CD4-positive, alpha-beta T cell (primary cell): ENCODE measurements at regions not wholly inside any gene's neighbourhood (a gene's known extent, or its start where the extent isn't known, plus 50 kb on each side); places are given as distances from the start of the nearest gene placed in this dataset.
A peak's percentile ranks its signal among the peaks of the same experiment; 100 is the strongest.

Experiments used
- ATAC-seq: fragments of 200-7000 bp; cut with Tn5 transposase; one replicate; pipeline ENCODE4 v1.10.0; 2022; ENCODE audit warnings: mild to moderate bottlenecking; ENCODE audit not compliant: poor library complexity
- CTCF ChIA-PET: fragments of 350-600 bp; sonication (Branson Sonifier 250); formaldehyde crosslinking; loops from one replicate; lab custom pipeline; 2021; ENCODE audit warnings: antibody characterized with exemption, inconsistent platforms; lab: Charles Lee
- POLR2A ChIA-PET: fragments of 350-600 bp; sonication (Branson Sonifier 250); formaldehyde crosslinking; loops from one replicate; lab custom pipeline; 2021; ENCODE audit warnings: antibody characterized with exemption, inconsistent platforms; lab: Charles Lee
- DNase-seq, 14 experiments: peaks; one replicate each; pipeline ENCODE4 v3.0.0-alpha.2; 2013 to 2020; ENCODE audit warnings: mixed read lengths in 2 of 14
- H3K27ac ChIP-seq, 2 donors: one replicate each; pipeline versions ENCODE4 v1.5.1 to v1.7.0; 2013; ENCODE audit warnings: low read length in 2 of 2, low read depth in 1 of 2, mild to moderate bottlenecking in 1 of 2
- H3K27me3 ChIP-seq, 2 experiments: 1 replicate in 1 of 2; 2 replicates in 1 of 2; pipeline versions ENCODE4 v1.6.1 to v1.7.0; 2013; ENCODE audit warnings: low read length in 2 of 2, control low read depth in 1 of 2, mild to moderate bottlenecking in 1 of 2, moderate library complexity in 1 of 2; ENCODE audit not compliant: insufficient read depth in 2 of 2, control insufficient read depth in 1 of 2
- H3K36me3 ChIP-seq: one replicate; pipeline ENCODE4 v1.6.1; 2013; ENCODE audit warnings: low read length, control low read depth; ENCODE audit not compliant: insufficient read depth
- H3K4me1 ChIP-seq: one replicate; pipeline ENCODE4 v1.6.1; 2013; ENCODE audit warnings: low read length, control low read depth; ENCODE audit not compliant: insufficient read depth
- H3K4me3 ChIP-seq: one replicate; pipeline ENCODE4 v1.5.1; 2013; ENCODE audit warnings: mild to moderate bottlenecking, low read length, moderate library complexity
- H3K9me3 ChIP-seq, 2 experiments: 1 replicate in 1 of 2; 2 replicates in 1 of 2; pipeline versions ENCODE4 v1.6.1 to v1.7.0; 2013; ENCODE audit warnings: low read length in 2 of 2, mild to moderate bottlenecking in 2 of 2, control low read depth in 1 of 2, moderate library complexity in 1 of 2; ENCODE audit not compliant: control insufficient read depth in 1 of 2, insufficient read depth in 1 of 2
- H3K27ac Mint-ChIP-seq: one replicate; pipeline ENCODE4 v1.8.0; 2020; ENCODE audit warnings: mixed read lengths
- H3K27me3 Mint-ChIP-seq: one replicate; pipeline ENCODE4 v1.8.0; 2021; ENCODE audit warnings: mixed read lengths
- H3K36me3 Mint-ChIP-seq: one replicate; pipeline ENCODE4 v1.8.0; 2021; ENCODE audit warnings: low read depth, mixed read lengths
- H3K4me1 Mint-ChIP-seq: one replicate; pipeline ENCODE4 v1.8.0; 2021; ENCODE audit warnings: low read depth, mixed read lengths
- H3K4me3 Mint-ChIP-seq: one replicate; pipeline ENCODE4 v1.8.0; 2020; ENCODE audit warnings: mild to moderate bottlenecking, mixed read lengths
- H3K9me3 Mint-ChIP-seq: one replicate; pipeline ENCODE4 v1.8.0; 2020; ENCODE audit warnings: mixed read lengths
- intact Hi-C, 2 experiments: fragments of 100-400 bp; cut with DNase I in 1 of 2; cut with micrococcal nuclease in 1 of 2; formaldehyde crosslinking; loops; one replicate each; pipeline versions ENCODE4 v1.15.1 to v1.9.0; 2023 to 2025; cut with DNase I, micrococcal nuclease
- TF ChIP-seq, protein P1 (sequence below): fragments of 200-600 bp; IDR thresholded peaks from one replicate; pipeline ENCODE4 v1.8.0; 2022; ENCODE audit warnings: antibody characterized with exemption, mild to moderate bottlenecking

DNA sequence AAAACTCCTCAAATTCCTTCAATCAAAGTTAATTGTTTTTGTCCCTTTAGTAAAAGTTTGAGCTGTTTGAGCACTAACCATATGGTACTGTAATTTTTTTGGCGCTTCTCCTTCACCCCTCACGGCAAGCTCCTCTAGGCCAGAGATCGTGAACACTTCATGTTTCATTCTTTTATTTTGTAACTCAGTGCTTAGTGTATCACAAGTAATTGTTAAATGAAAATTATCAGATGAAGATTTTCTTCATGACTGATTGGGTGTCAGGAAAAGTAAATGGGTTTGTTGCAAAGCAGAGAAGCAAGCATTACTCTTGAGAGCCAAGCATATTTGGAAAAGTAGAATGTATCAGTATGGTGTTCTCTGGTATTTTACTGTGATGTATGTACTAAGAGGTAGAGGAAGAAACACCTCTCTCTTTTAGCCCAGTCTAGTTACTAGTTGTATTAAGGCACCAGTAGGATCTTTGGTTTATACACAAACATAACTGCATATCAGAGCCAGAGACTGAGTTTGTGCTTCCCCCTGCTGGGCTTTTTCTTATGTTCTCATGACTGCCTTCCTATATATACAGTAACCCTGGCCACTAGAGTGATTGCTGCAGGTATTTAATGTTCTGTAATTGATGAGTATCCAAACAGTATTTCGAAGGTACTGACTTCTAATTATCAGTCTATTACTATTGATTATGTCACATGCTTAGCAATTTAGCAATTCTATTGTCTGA lies 202.3 kb upstream of the KLHL1 start:
- TF ChIP-seq, protein P1, sequence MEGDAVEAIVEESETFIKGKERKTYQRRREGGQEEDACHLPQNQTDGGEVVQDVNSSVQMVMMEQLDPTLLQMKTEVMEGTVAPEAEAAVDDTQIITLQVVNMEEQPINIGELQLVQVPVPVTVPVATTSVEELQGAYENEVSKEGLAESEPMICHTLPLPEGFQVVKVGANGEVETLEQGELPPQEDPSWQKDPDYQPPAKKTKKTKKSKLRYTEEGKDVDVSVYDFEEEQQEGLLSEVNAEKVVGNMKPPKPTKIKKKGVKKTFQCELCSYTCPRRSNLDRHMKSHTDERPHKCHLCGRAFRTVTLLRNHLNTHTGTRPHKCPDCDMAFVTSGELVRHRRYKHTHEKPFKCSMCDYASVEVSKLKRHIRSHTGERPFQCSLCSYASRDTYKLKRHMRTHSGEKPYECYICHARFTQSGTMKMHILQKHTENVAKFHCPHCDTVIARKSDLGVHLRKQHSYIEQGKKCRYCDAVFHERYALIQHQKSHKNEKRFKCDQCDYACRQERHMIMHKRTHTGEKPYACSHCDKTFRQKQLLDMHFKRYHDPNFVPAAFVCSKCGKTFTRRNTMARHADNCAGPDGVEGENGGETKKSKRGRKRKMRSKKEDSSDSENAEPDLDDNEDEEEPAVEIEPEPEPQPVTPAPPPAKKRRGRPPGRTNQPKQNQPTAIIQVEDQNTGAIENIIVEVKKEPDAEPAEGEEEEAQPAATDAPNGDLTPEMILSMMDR = no peak
- Histone ChIP-seq H3K27me3 (no peaks in the 10 kb centered on the region), H3K36me3 (no peaks in the 10 kb centered on the region), H3K4me3 (no peak overlapping the region), H3K4me1 (no peaks in the 10 kb centered on the region), H3K27ac (no peak overlapping the region), H3K9me3 (peaks cover 0 to 4% of the 10 kb centered on the region in 2 experiments)
- POLR2A ChIA-PET = no interaction called here
- DNase-seq (no peak), ATAC-seq (no peak)
- CTCF ChIA-PET = no interaction called here
- no peaks in the 10 kb centered on the region for H3K36me3 Mint-ChIP-seq
- no peak overlapping the region for H3K27ac Mint-ChIP-seq
- H3K9me3 Mint-ChIP-seq = peaks cover 1% of the 10 kb centered on the region
- no peaks in the 10 kb centered on the region for H3K27me3 Mint-ChIP-seq
- no peak overlapping the region for H3K4me3 Mint-ChIP-seq
- intact Hi-C loops = no loop called here
- no peaks in the 10 kb centered on the region for H3K4me1 Mint-ChIP-seq

DNA sequence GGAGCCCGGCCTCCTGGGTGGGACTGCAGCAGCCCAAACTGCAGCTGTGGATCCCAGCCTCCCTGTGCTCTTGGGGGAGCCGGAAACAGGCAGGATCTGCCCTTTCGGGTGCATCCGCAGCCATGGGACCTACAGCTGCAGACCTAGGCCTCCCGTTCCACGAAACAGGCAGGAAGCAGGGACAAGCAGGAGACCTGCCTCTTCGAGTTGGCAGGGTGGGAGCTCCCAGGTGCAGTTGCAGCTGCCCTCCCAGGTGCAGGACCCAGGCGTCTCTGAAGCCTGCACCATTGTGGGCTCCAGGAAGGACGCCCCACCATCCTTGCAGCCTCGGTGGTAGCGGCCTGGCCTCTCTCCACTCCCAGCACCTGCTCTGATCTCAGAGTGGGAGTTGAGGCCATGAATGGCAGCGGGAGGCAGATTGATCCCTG lies 189.0 kb upstream of the KLHL1 start:
- Mint-ChIP-seq H3K27me3 (no peaks in the 10 kb centered on the region), H3K4me1 (no peaks in the 10 kb centered on the region), H3K36me3 (no peaks in the 10 kb centered on the region), H3K9me3 (peaks cover 21% of the 10 kb centered on the region), H3K4me3 (no peak overlapping the region), H3K27ac (no peak overlapping the region)
- intact Hi-C loops = no loop called here
- Histone ChIP-seq H3K27ac (no peak overlapping the region), H3K9me3 (peaks cover 0 to 18% of the 10 kb centered on the region in 2 experiments), H3K27me3 (no peaks in the 10 kb centered on the region), H3K4me3 (no peak overlapping the region), H3K36me3 (no peaks in the 10 kb centered on the region), H3K4me1 (no peaks in the 10 kb centered on the region)
- ChIA-PET CTCF (no interaction called here), POLR2A (no interaction called here)
- no peak for ATAC-seq
- TF ChIP-seq, protein P1 = no peak
- peak in 1 of 14 experiments; percentile 3 for DNase-seq

DNA sequence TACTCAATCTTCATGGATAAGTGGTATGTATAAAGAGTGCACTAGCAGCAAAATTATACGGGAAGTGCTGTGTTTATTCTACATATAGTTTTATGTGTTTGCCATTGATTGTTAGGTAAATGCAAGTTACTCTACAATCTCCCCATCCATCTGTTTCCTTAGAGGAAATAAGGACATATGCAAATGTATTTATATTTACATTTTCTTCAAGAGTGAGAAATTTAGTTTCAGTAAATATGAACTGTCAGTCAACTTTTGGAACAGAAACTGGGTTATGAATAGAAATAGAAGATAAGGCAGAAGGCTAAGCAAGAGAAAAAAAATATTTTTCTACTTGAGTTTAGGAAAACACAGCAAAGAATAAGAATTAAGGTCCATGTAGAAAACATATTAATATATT lies 176.1 kb upstream of the KLHL1 start:
- no peak for ATAC-seq
- ChIA-PET CTCF (no interaction called here), POLR2A (no interaction called here)
- peaks cover 0 to 5% of the 10 kb centered on the region in 2 experiments for H3K9me3 ChIP-seq
- Mint-ChIP-seq H3K4me3 (no peak overlapping the region), H3K4me1 (no peaks in the 10 kb centered on the region), H3K36me3 (no peaks in the 10 kb centered on the region), H3K27ac (no peak overlapping the region), H3K27me3 (no peaks in the 10 kb centered on the region), H3K9me3 (peaks cover 16% of the 10 kb centered on the region)
- no peak overlapping the region for H3K27ac ChIP-seq
- TF ChIP-seq, protein P1 = no peak
- no peak for DNase-seq
- H3K4me1 ChIP-seq = no peaks in the 10 kb centered on the region
- intact Hi-C loops = no loop called here
- H3K36me3 ChIP-seq = no peaks in the 10 kb centered on the region
- no peak overlapping the region for H3K4me3 ChIP-seq
- no peaks in the 10 kb centered on the region for H3K27me3 ChIP-seq
